ENCODE measurements at regions not wholly inside any gene's neighbourhood (a gene's known extent, or its start where the extent isn't known, plus 50 kb on each side); places are given as distances from the start of the nearest gene placed in this dataset.

- H3K4me3 ChIP-seq (ENCODE audit: low read depth, low read length, poor library complexity, severe bottlenecking), result no peak overlapping the region
- H3K4me1 ChIP-seq (ENCODE audit: insufficient read depth, low read length, severe bottlenecking), result no peaks in the 10 kb centered on the region
- H4K20me1 ChIP-seq (ENCODE audit: insufficient read depth, low read length), result no peaks in the 10 kb centered on the region
- no peak overlapping the region for H3K27ac ChIP-seq (ENCODE audit: low read depth, low read length, poor library complexity, severe bottlenecking)
- no peak overlapping the region for H2AFZ ChIP-seq (ENCODE audit: low read length)
- H3K36me3 ChIP-seq (ENCODE audit: insufficient read depth, low read length), result no peaks in the 10 kb centered on the region
- H3K9me2 ChIP-seq (ENCODE audit: low read depth, low read length), result no peaks in the 10 kb centered on the region
- no peaks in the 10 kb centered on the region for H3K79me2 ChIP-seq (ENCODE audit: insufficient read depth, low read length)
- H3F3A ChIP-seq (ENCODE audit: insufficient read depth, low read length), result no peaks in the 10 kb centered on the region
- no peaks in the 10 kb centered on the region for H3K27me3 ChIP-seq (ENCODE audit: insufficient read depth, low read length)
- no peak for TF ChIP-seq EZH2 (IDR thresholded peaks at IDR 0.05; ENCODE audit: borderline replicate concordance, low read length)
- no peak for TF ChIP-seq CTCF (IDR thresholded peaks at IDR 0.05; ENCODE audit: low read length)
- H3K4me2 ChIP-seq (ENCODE audit: low read length), result no peak overlapping the region
- no peak overlapping the region for H3K9ac ChIP-seq (ENCODE audit: low read length)
- H3K9me3 ChIP-seq (ENCODE audit: low read length), result no peaks in the 10 kb centered on the region
Measured at GRCh38 chr20:11976966-11977365, 59.3 kb downstream of the BTBD3 start.

GRCh38 chr20:11978496-11978895 lies 60.8 kb downstream of the BTBD3 start:
- Histone ChIP-seq H3K4me1 (ENCODE audit: insufficient read depth, low read length, severe bottlenecking) (no peaks in the 10 kb centered on the region), H3K36me3 (ENCODE audit: insufficient read depth, low read length) (no peaks in the 10 kb centered on the region), H3K27me3 (ENCODE audit: insufficient read depth, low read length) (no peaks in the 10 kb centered on the region), H3K9me3 (ENCODE audit: low read length) (no peaks in the 10 kb centered on the region), H3K9ac (ENCODE audit: low read length) (no peak overlapping the region), H3F3A (ENCODE audit: insufficient read depth, low read length) (no peaks in the 10 kb centered on the region), H3K79me2 (ENCODE audit: insufficient read depth, low read length) (no peaks in the 10 kb centered on the region), H3K27ac (ENCODE audit: low read depth, low read length, poor library complexity, severe bottlenecking) (no peak overlapping the region), H2AFZ (ENCODE audit: low read length) (no peak overlapping the region), H3K4me3 (ENCODE audit: low read depth, low read length, poor library complexity, severe bottlenecking) (no peak overlapping the region), H4K20me1 (ENCODE audit: insufficient read depth, low read length) (no peaks in the 10 kb centered on the region), H3K9me2 (ENCODE audit: low read depth, low read length) (no peaks in the 10 kb centered on the region), H3K4me2 (ENCODE audit: low read length) (no peak overlapping the region)
- TF ChIP-seq EZH2 (IDR thresholded peaks at IDR 0.05; ENCODE audit: borderline replicate concordance, low read length) (no peak), CTCF (IDR thresholded peaks at IDR 0.05; ENCODE audit: low read length) (no peak)

- no peak overlapping the region for H3K9ac ChIP-seq (ENCODE audit: low read length)
- no peaks in the 10 kb centered on the region for H3K4me1 ChIP-seq (ENCODE audit: insufficient read depth, low read length, severe bottlenecking)
- no peak overlapping the region for H2AFZ ChIP-seq (ENCODE audit: low read length)
- no peaks in the 10 kb centered on the region for H3K9me3 ChIP-seq (ENCODE audit: low read length)
- H4K20me1 ChIP-seq (ENCODE audit: insufficient read depth, low read length), result no peaks in the 10 kb centered on the region
- H3K4me3 ChIP-seq (ENCODE audit: low read depth, low read length, poor library complexity, severe bottlenecking), result no peak overlapping the region
- H3K79me2 ChIP-seq (ENCODE audit: insufficient read depth, low read length), result no peaks in the 10 kb centered on the region
- H3K27me3 ChIP-seq (ENCODE audit: insufficient read depth, low read length), result no peaks in the 10 kb centered on the region
- no peaks in the 10 kb centered on the region for H3K9me2 ChIP-seq (ENCODE audit: low read depth, low read length)
- no peak overlapping the region for H3K27ac ChIP-seq (ENCODE audit: low read depth, low read length, poor library complexity, severe bottlenecking)
- TF ChIP-seq EZH2 (IDR thresholded peaks at IDR 0.05; ENCODE audit: borderline replicate concordance, low read length), result no peak
- no peak for TF ChIP-seq CTCF (IDR thresholded peaks at IDR 0.05; ENCODE audit: low read length)
- H3K36me3 ChIP-seq (ENCODE audit: insufficient read depth, low read length), result no peaks in the 10 kb centered on the region
- no peaks in the 10 kb centered on the region for H3F3A ChIP-seq (ENCODE audit: insufficient read depth, low read length)
- H3K4me2 ChIP-seq (ENCODE audit: low read length), result no peak overlapping the region
Measured at GRCh38 chr20:11979306-11979990, 61.8 kb downstream of the BTBD3 start.
